K562 (cell line): ENCODE measurements at regions not wholly inside any gene's neighbourhood (a gene's known extent, or its start where the extent isn't known, plus 50 kb on each side); places are given as distances from the start of the nearest gene placed in this dataset.

Source experiments
- ATAC-seq: fragments of 200-7000 bp; cut with Tn5 transposase; 3 replicates; pipeline ENCODE4 v1.9.1; 2020; ENCODE audit warnings: moderate library complexity
- BruUV-seq: library from RNA; stranded (reverse); fragments of 400-500 nt; replicated peaks from 2 replicates; lab custom pipeline; 2021; lab: Mats Ljungman, UMichigan
- CTCF ChIA-PET: fragments of 300-600 bp; formaldehyde crosslinking; extraction: SDS; loops from one replicate; lab custom pipeline; 2021; ENCODE audit warnings: low intra/inter-chr PET ratio; lab: Yijun Ruan, JAX
- POLR2A ChIA-PET: fragments of 300-600, 350-650 bp; sonication (Branson Sonifier 250); formaldehyde crosslinking; extraction: SDS; loops from one replicate; lab custom pipeline; 2021; ENCODE audit warnings: antibody characterized with exemption, inconsistent platforms; lab: Yijun Ruan, JAX
- DNase-seq, 4 experiments: peaks; one replicate each; pipeline versions ENCODE4 v3.0.0 to v3.0.0-alpha.2; 2011 to 2018; ENCODE audit warnings: low spot score in 3 of 4, mixed read lengths in 3 of 4; ENCODE audit errors: extremely low read depth in 1 of 4
- FAIRE-seq: peaks from 2 replicates; lab custom pipeline; 2011; peaks lifted over from hg19 to GRCh38; lab: Jason Lieb, UNC
- H2AFZ ChIP-seq: 2 replicates; pipeline ENCODE4 v1.6.0; 2011; ENCODE audit warnings: low read depth, low read length, control low read depth, inconsistent platforms
- H3K27ac ChIP-seq: fragments of 200-600 bp; 3 replicates; pipeline ENCODE4 v1.8.0; 2011; ENCODE audit warnings: low read depth, mild to moderate bottlenecking, control low read depth, inconsistent platforms, low read length, moderate library complexity, mixed read lengths; ENCODE audit errors: extremely low read depth
- H3K27me3 ChIP-seq, 2 experiments: fragments of 300-600 bp in 1 of 2; 2 replicates in 1 of 2; 3 replicates in 1 of 2; pipeline versions ENCODE4 v1.6.0 to v1.8.0; 2011; ENCODE audit warnings: inconsistent platforms in 2 of 2, low read length in 2 of 2, mild to moderate bottlenecking in 1 of 2, mixed read lengths in 1 of 2, moderate library complexity in 1 of 2; ENCODE audit not compliant: control insufficient read depth in 2 of 2, insufficient read depth in 2 of 2
- H3K36me3 ChIP-seq: fragments of 300-600 bp; 3 replicates; pipeline ENCODE4 v1.8.0; 2011; ENCODE audit warnings: mild to moderate bottlenecking, low read length, inconsistent platforms; ENCODE audit not compliant: control insufficient read depth, insufficient read depth
- H3K4me1 ChIP-seq, 2 experiments: fragments of 200-600 bp in 1 of 2; replicated peaks in 1 of 2; 2 replicates in 1 of 2; 3 replicates in 1 of 2; pipeline versions ENCODE4 v1.5.1 to v1.8.0; 2011; ENCODE audit warnings: inconsistent platforms in 2 of 2, low read length in 2 of 2, mild to moderate bottlenecking in 1 of 2, mixed read lengths in 1 of 2, moderate library complexity in 1 of 2; ENCODE audit not compliant: control insufficient read depth in 2 of 2, insufficient read depth in 2 of 2
- H3K4me2 ChIP-seq: 2 replicates; pipeline ENCODE4 v1.6.1; 2011; ENCODE audit warnings: low read length, control low read depth, inconsistent platforms, mixed read lengths; ENCODE audit not compliant: insufficient read depth
- H3K4me3 ChIP-seq: fragments of 200-600 bp; sonication (generic), shearing (Covaris generic); 2 replicates; pipeline ENCODE4 v1.5.1; 2016; ENCODE audit warnings: control low read depth, inconsistent platforms
- H3K79me2 ChIP-seq: fragments of 200-600 bp; 3 replicates; pipeline ENCODE4 v1.8.0; 2011; ENCODE audit warnings: low read length, inconsistent platforms; ENCODE audit not compliant: control insufficient read depth, insufficient read depth
- H3K9ac ChIP-seq, 2 experiments: 2 replicates each; pipeline versions ENCODE4 v1.6.0 to v1.6.1; 2011; ENCODE audit warnings: low read depth in 2 of 2, low read length in 2 of 2, control low read depth in 1 of 2, inconsistent platforms in 1 of 2, mild to moderate bottlenecking in 1 of 2, mixed read lengths in 1 of 2; ENCODE audit not compliant: insufficient read depth in 1 of 2
- H3K9me1 ChIP-seq: one replicate; pipeline ENCODE4 v1.6.0; 2011; ENCODE audit warnings: inconsistent platforms, mild to moderate bottlenecking, low read length, moderate library complexity; ENCODE audit not compliant: control insufficient read depth, insufficient read depth
- H3K9me3 ChIP-seq: replicated peaks from 2 replicates; pipeline ENCODE4 v1.5.1; 2011; ENCODE audit warnings: low read depth, low read length, inconsistent platforms; ENCODE audit not compliant: control insufficient read depth, insufficient read depth
- H4K20me1 ChIP-seq: replicated peaks from 2 replicates; pipeline ENCODE4 v1.6.1; 2011; ENCODE audit warnings: low read length, inconsistent platforms, mixed read lengths; ENCODE audit not compliant: control insufficient read depth, insufficient read depth
- CBX5 ChIP-seq: IDR thresholded peaks from 2 replicates; pipeline ENCODE4 v1.6.1; 2014; ENCODE audit warnings: low read depth, borderline replicate concordance
- PHB ChIP-seq: fragments of 250-450 bp; sonication (Bioruptor Pico); IDR thresholded peaks from 2 replicates; pipeline ENCODE4 v1.5.0; 2021
- ZBTB49 ChIP-seq: sonication (generic); formaldehyde crosslinking; IDR thresholded peaks from 2 replicates; pipeline ENCODE4 v1.8.0; 2022; ENCODE audit warnings: missing genetic modification reagents, mild to moderate bottlenecking, borderline replicate concordance
- WGBS: fragments of 100-300 bp; shearing (Covaris generic); methylation state at CpG from one replicate; pipeline ENCODE4 v1.1.6; 2016; ENCODE audit warnings: low coverage, mixed read lengths; ENCODE audit not compliant: insufficient coverage; ENCODE audit errors: missing lambda C conversion rate; 5-methylcytosine and 5-hydroxymethylcytosine counted together
- in situ Hi-C: fragments of 300-500 bp; cut with MboI; formaldehyde crosslinking; loops from 4 replicates; pipeline ENCODE4 v1.15.0; 2018; ENCODE audit warnings: inconsistent platforms, mixed read lengths
- intact Hi-C: fragments of 100-400 bp; cut with micrococcal nuclease; formaldehyde crosslinking; loops from 2 replicates; pipeline ENCODE4 v1.14.2; 2022
- TF ChIP-seq, protein P1 (sequence below): sonication (generic); formaldehyde crosslinking; IDR thresholded peaks from 2 replicates; pipeline ENCODE4 v1.8.0; 2022; ENCODE audit warnings: missing genetic modification reagents, mild to moderate bottlenecking, moderate library complexity, borderline replicate concordance

- TF ChIP-seq ZBTB49 (CRISPR knock-in tag), result no peak
Observed at GRCh38 chr3:187943677-187944389, 198.6 kb upstream of the BCL6 start (continued).

DNA sequence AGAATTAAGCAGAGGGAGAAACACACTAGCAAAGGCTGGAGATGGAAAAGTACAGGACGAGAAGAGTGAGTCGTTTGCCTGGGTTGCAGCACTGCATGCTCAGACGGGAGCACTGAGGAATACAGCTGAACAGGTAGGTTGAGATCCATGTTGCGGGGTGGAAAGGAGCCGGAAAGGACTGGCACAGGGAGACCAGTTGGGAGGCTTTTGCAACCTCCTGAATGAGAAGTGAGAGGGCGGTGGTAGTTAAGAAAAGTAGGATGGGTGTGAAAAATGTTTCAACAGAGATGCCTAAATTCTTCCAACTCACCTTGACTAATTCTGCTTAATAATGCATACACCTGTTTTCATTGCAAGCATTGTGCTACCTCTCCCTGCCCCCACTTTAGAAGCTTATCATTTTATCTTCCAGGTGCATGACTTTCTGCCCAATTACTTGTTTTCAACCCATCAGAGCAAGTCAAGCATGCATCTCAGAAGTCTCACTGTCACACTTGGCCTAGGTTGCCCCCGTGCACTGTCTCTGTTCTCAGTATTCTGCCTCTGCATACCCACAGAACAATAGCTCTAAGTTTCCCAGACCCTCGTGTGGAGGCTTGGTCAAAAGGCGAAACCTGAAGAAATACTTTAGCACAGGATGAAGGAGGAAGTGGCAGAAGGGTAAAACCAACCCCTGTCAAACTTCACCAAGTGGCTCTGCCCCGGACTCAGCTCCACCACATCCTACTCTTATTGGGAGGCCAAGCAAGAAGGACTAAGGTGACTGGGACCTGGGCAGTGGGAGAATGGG lies 199.3 kb upstream of the BCL6 start:
- H4K20me1 ChIP-seq, result no peaks in the 10 kb centered on the region
- H3K36me3 ChIP-seq, result no peaks in the 10 kb centered on the region
- in situ Hi-C loops, result no loop called here
- no peaks in the 10 kb centered on the region for H3K79me2 ChIP-seq
- no peak overlapping the region for H3K4me3 ChIP-seq
- no peaks in the 10 kb centered on the region for H3K9me1 ChIP-seq
- H3K27ac ChIP-seq, result no peak overlapping the region
- H3K4me2 ChIP-seq, result no peak overlapping the region
- WGBS, result 0% methylated on average over 10 of the region's 10 CpGs
- ChIA-PET POLR2A (no interaction called here), CTCF (no interaction called here)
- H2AFZ ChIP-seq, result no peak overlapping the region
- ATAC-seq (no peak), DNase-seq (no peak), FAIRE-seq (no peak)
- intact Hi-C loops, result no loop called here
- no peaks in the 10 kb centered on the region for H3K9me3 ChIP-seq
- no peaks in the 10 kb centered on the region for H3K4me1 ChIP-seq
- no TSS peak for BruUV-seq
- peaks cover 2 to 22% of the 10 kb centered on the region in 2 experiments; a peak in 4 of 5 replicates for H3K27me3 ChIP-seq
- H3K9ac ChIP-seq, result no peak overlapping the region
- TF ChIP-seq, protein P1, sequence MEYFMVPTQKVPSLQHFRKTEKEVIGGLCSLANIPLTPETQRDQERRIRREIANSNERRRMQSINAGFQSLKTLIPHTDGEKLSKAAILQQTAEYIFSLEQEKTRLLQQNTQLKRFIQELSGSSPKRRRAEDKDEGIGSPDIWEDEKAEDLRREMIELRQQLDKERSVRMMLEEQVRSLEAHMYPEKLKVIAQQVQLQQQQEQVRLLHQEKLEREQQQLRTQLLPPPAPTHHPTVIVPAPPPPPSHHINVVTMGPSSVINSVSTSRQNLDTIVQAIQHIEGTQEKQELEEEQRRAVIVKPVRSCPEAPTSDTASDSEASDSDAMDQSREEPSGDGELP (CRISPR knock-in tag), result no peak
- TF ChIP-seq CBX5 (no peak), PHB (CRISPR knock-in tag) (no peak)
